Neural progenitor cell (in vitro differentiated cells): ENCODE measurements at regions not wholly inside any gene's neighbourhood (a gene's known extent, or its start where the extent isn't known, plus 50 kb on each side); places are given as distances from the start of the nearest gene placed in this dataset.

Experiments
- EZH2 ChIP-seq: fragments of 200-600 bp; sonication (generic); IDR thresholded peaks from 2 replicates; pipeline ENCODE4 v1.6.1; 2017; ENCODE audit warnings: antibody characterized with exemption, mild to moderate bottlenecking, moderate library complexity
- TF ChIP-seq, protein P1 (sequence below): fragments of 200-600 bp; sonication (generic); IDR thresholded peaks from 2 replicates; pipeline ENCODE4 v1.5.1; 2017; ENCODE audit warnings: antibody characterized with exemption, mild to moderate bottlenecking

DNA sequence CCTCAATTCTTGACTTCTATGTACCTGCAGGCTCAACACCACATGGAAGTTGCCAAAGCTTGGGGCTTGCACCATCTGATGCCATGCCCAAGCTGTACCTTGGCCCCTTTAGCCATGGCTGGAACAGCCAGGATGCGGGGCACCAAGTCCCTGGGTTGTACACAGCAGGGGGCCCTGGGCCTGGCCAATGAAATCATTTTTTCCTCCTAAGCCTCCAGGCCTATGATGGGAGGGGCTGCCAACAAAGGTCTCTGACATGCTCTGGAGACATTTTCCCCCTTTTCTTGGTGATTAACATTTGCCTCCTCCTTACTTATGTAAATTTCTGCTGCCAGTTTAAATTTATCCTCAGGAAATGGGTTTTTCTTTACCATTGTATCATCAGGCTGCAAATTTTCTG lies 1428.1 kb downstream of the C4orf33 start:
- TF ChIP-seq EZH2: no peak
- TF ChIP-seq, protein P1, sequence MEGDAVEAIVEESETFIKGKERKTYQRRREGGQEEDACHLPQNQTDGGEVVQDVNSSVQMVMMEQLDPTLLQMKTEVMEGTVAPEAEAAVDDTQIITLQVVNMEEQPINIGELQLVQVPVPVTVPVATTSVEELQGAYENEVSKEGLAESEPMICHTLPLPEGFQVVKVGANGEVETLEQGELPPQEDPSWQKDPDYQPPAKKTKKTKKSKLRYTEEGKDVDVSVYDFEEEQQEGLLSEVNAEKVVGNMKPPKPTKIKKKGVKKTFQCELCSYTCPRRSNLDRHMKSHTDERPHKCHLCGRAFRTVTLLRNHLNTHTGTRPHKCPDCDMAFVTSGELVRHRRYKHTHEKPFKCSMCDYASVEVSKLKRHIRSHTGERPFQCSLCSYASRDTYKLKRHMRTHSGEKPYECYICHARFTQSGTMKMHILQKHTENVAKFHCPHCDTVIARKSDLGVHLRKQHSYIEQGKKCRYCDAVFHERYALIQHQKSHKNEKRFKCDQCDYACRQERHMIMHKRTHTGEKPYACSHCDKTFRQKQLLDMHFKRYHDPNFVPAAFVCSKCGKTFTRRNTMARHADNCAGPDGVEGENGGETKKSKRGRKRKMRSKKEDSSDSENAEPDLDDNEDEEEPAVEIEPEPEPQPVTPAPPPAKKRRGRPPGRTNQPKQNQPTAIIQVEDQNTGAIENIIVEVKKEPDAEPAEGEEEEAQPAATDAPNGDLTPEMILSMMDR: no peak
